Bone marrow (tissue), 2 donors: ENCODE measurements at regions not wholly inside any gene's neighbourhood (a gene's known extent, or its start where the extent isn't known, plus 50 kb on each side); places are given as distances from the start of the nearest gene placed in this dataset.

ENCODE experiments used
- DNase-seq, 2 donors: peaks; one replicate each; lab custom pipeline; 2025; lab: John Stamatoyannopoulos, UW

- no peak for DNase-seq
Measured at GRCh38 chr7:136067277-136067676, 90.1 kb upstream of the MTPN start.

GRCh38 chr7:136066304-136067143 lies 89.4 kb upstream of the MTPN start:
- DNase-seq, result no peak

DNA sequence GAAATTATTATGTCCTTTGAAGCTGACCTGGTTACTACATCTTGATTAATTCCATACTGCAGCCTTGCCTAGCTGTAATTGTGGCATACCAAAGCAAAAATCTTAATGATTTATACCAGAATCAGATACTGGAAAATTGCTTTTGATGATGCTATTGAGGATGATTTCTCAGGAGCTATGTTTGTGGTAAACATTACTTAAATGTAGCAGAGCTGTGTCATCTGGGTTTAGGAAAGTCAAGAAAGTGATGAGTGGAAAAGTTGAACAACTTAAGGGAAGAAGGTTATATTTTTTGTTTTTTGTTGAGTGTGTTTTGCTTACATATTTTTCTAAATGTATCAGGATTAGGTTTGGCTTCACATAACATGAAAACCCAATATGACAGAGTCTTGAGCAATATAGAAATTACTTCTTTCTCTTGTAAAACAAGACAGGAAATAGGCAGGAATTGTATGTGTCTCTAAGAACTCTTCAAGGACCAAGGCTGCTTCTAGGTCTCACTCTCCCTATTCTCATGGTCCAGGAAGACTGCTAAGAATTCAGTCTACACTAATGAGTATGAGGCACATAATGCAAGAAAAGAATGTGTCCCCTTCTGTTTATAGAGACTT lies 87.6 kb upstream of the MTPN start:
- DNase-seq, result no peak

DNA sequence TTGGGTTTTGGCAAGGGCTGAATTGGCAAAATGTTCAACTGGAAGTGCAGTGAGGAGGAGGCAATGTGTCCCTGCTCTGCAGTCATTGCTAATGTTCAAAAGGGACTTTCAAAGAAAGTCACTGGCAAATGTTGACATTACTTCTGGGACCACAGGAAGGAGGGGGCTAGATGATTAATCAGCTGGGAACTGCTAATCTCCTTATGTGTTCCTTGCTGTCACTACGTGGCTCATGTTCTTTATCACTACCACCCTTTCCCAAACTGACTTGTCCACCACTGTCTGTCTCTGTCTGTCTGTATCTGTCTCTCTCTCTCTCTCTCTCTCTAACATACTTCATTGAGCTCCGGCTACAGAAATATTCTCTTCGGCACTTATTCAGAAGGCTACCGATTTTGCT lies 86.9 kb upstream of the MTPN start:
- no peak for DNase-seq

GRCh38 chr7:136063326-136063666 lies 86.1 kb upstream of the MTPN start:
- no peak for DNase-seq

GRCh38 chr7:136062625-136063325 lies 85.6 kb upstream of the MTPN start:
- DNase-seq, result no peak

DNA sequence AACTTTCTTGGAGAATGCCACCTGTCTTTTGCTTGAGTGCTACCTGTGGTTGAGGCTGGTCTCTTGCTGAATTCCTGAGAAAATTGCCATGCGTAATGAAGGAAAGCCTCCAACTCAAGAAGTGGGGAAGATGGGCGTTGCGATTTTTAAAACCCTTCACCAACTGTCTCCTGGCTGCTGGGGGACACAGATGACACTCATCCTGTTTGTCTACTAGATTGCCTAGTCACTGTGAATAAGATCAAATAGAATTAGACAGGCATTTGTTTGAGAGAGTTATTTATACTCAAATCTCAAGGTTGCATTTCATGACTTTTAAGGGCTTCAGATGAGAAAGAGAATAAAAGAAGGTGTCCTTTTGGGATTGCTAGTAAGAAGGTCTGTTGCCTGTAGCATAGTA lies 84.3 kb upstream of the MTPN start:
- DNase-seq, result no peak

- DNase-seq, result no peak
Measured at GRCh38 chr7:136058546-136058945, 81.4 kb upstream of the MTPN start.

DNA sequence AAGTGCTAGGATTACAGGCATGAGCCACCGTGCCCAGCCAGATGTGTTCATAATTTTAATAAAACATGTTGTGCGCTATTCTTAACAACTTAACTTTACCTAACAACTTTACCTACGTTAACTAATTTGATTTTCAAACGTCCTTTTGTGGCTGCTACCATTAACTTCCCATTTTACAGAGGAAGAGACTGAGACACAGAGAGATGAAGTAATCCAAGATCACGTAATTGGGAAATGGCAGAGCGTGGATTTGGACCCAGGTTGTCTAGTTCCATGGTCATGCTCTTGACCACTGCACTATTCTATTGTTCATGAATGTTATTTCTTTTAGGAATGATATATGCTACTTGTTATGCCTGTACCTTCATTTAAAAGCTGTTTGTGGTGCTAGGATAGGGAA lies 80.3 kb upstream of the MTPN start:
- DNase-seq, result no peak

DNA sequence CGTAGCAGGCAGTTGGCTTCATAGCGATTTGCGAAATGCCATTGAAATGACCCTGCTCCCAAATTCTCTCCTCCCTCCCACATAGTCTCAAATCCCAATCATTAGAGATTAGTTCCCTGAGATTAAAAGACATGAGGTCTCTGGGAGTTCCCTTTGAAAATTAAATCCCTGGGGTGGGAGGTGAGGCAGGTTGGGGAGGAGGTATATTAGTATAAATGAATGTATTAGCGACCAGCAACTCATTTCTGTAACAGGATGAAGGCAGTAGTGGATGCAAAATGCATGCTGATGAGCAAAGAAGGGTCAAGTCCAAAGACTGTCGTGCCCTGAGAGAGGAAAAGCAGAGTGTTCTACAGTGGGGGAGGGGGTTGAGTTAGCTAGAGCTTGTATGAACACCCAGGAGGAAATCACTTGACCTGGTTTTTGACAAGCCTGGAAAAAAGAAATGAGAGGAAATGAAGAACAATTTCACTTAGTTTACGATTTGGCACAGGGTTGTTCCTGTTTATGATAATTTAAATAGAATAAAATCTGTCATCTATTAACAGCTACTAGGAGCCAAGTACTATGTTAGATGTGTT lies 79.6 kb upstream of the MTPN start:
- DNase-seq, result no peak

GRCh38 chr7:136055266-136055665 lies 78.1 kb upstream of the MTPN start:
- DNase-seq, result no peak

DNA sequence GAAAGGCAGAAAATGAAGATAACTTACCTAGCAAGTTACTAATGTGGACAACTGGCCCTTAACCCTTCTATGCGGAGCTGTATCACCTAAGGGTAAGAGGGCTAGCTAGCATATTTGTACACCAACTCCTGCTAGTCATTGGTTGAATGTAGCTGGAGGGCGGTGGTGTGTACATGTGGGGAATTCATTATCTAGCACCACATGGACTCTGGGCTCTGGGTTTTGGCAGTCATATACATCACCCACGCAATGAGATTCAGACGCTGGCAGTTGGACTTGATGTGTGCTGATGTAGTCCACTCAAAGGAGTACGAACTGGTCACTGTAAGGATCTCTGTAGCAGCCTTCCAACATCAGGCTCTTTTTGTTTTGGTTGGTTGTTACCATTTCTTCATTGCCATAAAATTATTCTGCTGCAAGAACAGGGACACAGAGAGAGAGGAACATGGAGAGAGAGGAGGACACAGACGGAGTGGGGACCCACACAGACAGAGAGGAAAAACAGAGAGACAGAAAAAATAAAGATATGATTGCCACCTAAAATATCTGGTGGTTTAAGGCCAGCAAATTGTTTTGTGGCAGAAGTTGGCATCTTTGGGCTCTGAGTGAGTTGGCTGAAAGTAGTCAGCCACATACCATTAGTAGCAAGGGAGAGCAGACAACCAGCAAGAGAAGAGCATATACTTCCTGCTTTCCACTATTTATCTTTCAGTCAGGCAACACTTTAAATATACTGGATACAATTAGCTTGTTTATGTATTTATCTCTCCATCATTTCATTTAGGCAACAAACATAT lies 76.7 kb upstream of the MTPN start:
- no peak for DNase-seq

- no peak for DNase-seq
Measured at GRCh38 chr7:136051203-136051928, 74.2 kb upstream of the MTPN start.

DNA sequence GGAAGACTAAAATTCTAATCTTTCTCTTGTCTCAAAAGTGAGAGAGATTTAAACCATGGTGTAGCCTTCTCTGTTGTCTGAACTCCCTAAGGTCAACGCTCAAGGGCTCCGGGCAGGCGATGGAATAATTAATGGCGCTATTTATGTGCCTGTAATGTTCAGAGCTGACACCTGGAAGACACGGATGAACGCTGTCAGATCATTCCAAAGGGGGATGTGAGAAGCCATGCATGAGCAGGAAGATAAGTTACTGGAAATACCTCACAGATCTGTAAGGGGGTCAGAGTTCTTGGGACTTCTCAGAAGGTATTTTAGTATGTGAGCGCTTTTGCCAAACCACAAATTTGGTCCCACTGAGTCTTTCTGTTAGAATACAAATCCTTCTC lies 73.3 kb upstream of the MTPN start:
- no peak for DNase-seq

DNA sequence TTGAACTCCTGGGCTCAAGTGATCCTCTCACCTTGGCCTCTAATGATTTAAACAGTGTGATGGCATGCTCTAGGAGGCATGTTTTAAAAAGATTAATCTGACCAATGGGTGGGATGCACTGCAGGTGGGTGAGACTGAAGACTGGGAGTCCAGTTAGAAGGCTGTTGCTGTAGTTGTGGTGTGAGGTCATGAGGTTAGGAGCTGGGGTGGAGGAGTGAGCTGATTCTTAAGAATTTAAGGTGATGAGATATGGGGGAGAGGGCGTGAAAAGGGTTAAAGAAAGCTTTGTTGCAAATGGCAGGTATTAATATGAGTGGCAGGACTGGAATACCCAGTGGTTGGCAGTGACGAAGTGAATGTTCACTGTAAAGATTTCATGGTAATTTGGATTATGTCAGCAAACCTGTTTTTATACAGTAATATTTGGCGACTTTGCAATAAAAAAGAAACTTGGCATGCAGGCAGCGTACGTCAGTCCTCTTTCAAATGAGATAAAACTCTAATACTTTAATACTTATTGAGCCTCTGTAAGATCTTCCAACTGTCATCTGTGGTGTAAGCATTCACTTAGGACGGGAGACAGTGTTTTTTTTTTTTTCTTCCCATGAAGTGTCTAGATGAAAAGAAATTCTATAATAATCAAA lies 72.8 kb upstream of the MTPN start:
- no peak for DNase-seq

- no peak for DNase-seq
Measured at GRCh38 chr7:136049117-136049516, 72.0 kb upstream of the MTPN start.

GRCh38 chr7:136046548-136046947 lies 69.4 kb upstream of the MTPN start:
- no peak for DNase-seq

GRCh38 chr7:136045992-136046391 lies 68.8 kb upstream of the MTPN start:
- DNase-seq, result no peak

DNA sequence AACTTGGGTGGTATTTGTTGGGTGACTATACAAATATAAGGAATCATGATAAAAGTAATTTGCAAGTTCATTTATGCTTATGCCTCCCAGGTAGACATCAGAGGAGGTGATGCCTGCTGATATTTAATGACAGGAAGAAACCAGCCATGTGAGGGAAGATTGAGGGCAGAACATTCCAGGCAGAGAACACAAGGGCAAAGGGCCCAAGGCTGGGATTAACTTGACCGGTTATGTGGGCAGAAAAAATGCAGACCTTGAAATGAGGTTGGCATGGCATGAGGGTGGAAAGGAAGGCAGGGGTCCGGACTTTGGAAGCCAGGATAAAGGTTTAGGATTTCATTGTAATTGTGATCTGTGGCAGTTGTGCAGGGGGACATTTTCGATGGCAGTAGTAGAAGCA lies 68.0 kb upstream of the MTPN start:
- no peak for DNase-seq

- DNase-seq, result no peak
Measured at GRCh38 chr7:136039577-136040345, 62.6 kb upstream of the MTPN start.
